ENCODE measurements at regions not wholly inside any gene's neighbourhood (a gene's known extent, or its start where the extent isn't known, plus 50 kb on each side); places are given as distances from the start of the nearest gene placed in this dataset.

DNA sequence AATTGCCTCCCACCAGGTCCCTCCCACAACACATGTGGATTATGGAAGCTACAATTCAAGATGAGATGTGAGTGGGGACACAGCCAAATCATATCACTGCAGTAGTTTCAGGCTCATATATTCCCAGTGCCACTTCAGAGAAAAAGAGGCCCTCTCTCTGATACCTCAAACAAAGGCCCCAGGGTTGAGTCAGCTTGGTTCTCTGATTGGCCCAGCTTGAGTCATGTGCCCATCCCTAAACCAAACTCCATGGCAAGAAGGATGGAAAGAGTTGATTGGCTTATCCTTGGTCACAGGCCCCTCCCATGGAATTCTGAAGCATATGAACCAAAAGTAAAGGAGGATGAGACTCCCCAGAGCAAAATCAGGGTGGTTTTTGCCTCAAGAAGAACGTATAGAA, 75.9 kb upstream of the IRX6 start:
- no peak for FAIRE-seq
- no peaks in the 10 kb centered on the region for H3K36me3 ChIP-seq (ENCODE audit: insufficient read depth, low read length)
- no peaks in the 10 kb centered on the region for H3K27me3 ChIP-seq (ENCODE audit: insufficient read depth, low read length)
- Mint-ChIP-seq H3K9me3 (ENCODE audit: unreplicated experiment) (no peaks in the 10 kb centered on the region), H3K27me3 (ENCODE audit: low read depth, unreplicated experiment) (peaks cover 11% of the 10 kb centered on the region), H3K36me3 (ENCODE audit: low read depth, unreplicated experiment) (no peaks in the 10 kb centered on the region), H3K27ac (ENCODE audit: unreplicated experiment) (no peak overlapping the region), H3K4me3 (ENCODE audit: unreplicated experiment) (no peak overlapping the region), H3K4me1 (ENCODE audit: low read depth, unreplicated experiment) (no peaks in the 10 kb centered on the region)
- no peaks in the 10 kb centered on the region for H3K79me2 ChIP-seq (ENCODE audit: insufficient read depth, low read length)
- no peaks in the 10 kb centered on the region for H3K9me3 ChIP-seq (ENCODE audit: insufficient read depth, low read depth, low read length)
- TF ChIP-seq, protein P1, sequence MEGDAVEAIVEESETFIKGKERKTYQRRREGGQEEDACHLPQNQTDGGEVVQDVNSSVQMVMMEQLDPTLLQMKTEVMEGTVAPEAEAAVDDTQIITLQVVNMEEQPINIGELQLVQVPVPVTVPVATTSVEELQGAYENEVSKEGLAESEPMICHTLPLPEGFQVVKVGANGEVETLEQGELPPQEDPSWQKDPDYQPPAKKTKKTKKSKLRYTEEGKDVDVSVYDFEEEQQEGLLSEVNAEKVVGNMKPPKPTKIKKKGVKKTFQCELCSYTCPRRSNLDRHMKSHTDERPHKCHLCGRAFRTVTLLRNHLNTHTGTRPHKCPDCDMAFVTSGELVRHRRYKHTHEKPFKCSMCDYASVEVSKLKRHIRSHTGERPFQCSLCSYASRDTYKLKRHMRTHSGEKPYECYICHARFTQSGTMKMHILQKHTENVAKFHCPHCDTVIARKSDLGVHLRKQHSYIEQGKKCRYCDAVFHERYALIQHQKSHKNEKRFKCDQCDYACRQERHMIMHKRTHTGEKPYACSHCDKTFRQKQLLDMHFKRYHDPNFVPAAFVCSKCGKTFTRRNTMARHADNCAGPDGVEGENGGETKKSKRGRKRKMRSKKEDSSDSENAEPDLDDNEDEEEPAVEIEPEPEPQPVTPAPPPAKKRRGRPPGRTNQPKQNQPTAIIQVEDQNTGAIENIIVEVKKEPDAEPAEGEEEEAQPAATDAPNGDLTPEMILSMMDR (IDR thresholded peaks at IDR 0.05; ENCODE audit: insufficient read depth, low read depth, low read length), result no peak
- TF ChIP-seq EZH2 (IDR thresholded peaks at IDR 0.05; ENCODE audit: insufficient read depth, low read length), result no peak
- H4K20me1 ChIP-seq (ENCODE audit: insufficient read depth, low read length), result no peaks in the 10 kb centered on the region
- H2AFZ ChIP-seq (ENCODE audit: low read depth, low read length), result no peak overlapping the region
- no peak for DNase-seq (ENCODE audit: low read depth)
- H3K9ac ChIP-seq (ENCODE audit: low read length), result no peak overlapping the region
- no peaks in the 10 kb centered on the region for H3K4me1 ChIP-seq (ENCODE audit: insufficient read depth, low read length)
- no peak overlapping the region for H3K4me2 ChIP-seq (ENCODE audit: low read length)
- H3K27ac ChIP-seq (ENCODE audit: low read depth, low read length), result no peak overlapping the region
- H3K4me3 ChIP-seq (ENCODE audit: insufficient read depth, low read depth, low read length), result no peak overlapping the region

DNA sequence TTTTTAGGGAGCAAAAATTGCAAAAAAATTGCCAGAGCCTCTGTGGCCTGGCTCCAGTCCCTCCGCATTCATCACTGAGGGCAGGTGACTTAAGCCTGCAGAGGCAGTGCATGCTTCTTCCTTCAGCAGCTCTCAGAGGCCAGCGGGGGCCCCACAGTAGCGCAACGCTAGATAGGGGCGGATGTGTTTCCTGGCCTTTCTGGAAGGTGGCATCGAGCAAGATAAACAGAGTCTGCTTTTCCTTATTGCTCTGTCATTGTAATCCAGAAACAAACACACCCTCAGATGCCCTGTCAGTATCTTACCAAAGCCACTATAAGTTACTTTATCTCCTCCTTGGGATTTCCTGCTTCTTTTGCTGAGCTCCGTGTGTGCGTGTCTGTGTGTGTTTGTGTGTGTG, 75.5 kb upstream of the IRX6 start:
- Histone ChIP-seq H4K20me1 (ENCODE audit: insufficient read depth, low read length) (no peaks in the 10 kb centered on the region), H2AFZ (ENCODE audit: low read depth, low read length) (no peak overlapping the region), H3K4me2 (ENCODE audit: low read length) (no peak overlapping the region), H3K27me3 (ENCODE audit: insufficient read depth, low read length) (no peaks in the 10 kb centered on the region), H3K4me3 (ENCODE audit: insufficient read depth, low read depth, low read length) (no peak overlapping the region), H3K9me3 (ENCODE audit: insufficient read depth, low read depth, low read length) (no peaks in the 10 kb centered on the region), H3K4me1 (ENCODE audit: insufficient read depth, low read length) (no peaks in the 10 kb centered on the region), H3K27ac (ENCODE audit: low read depth, low read length) (no peak overlapping the region), H3K9ac (ENCODE audit: low read length) (no peak overlapping the region), H3K36me3 (ENCODE audit: insufficient read depth, low read length) (no peaks in the 10 kb centered on the region), H3K79me2 (ENCODE audit: insufficient read depth, low read length) (no peaks in the 10 kb centered on the region)
- peaks cover 7% of the 10 kb centered on the region for H3K27me3 Mint-ChIP-seq (ENCODE audit: low read depth, unreplicated experiment)
- H3K4me1 Mint-ChIP-seq (ENCODE audit: low read depth, unreplicated experiment), result no peaks in the 10 kb centered on the region
- H3K36me3 Mint-ChIP-seq (ENCODE audit: low read depth, unreplicated experiment), result no peaks in the 10 kb centered on the region
- TF ChIP-seq, protein P1 (IDR thresholded peaks at IDR 0.05; ENCODE audit: insufficient read depth, low read depth, low read length), result no peak
- no peak for TF ChIP-seq EZH2 (IDR thresholded peaks at IDR 0.05; ENCODE audit: insufficient read depth, low read length)
- no peak overlapping the region for H3K4me3 Mint-ChIP-seq (ENCODE audit: unreplicated experiment)
- no peaks in the 10 kb centered on the region for H3K9me3 Mint-ChIP-seq (ENCODE audit: unreplicated experiment)
- DNase-seq (ENCODE audit: low read depth) (no peak), FAIRE-seq (no peak)
- H3K27ac Mint-ChIP-seq (ENCODE audit: unreplicated experiment), result no peak overlapping the region

DNA sequence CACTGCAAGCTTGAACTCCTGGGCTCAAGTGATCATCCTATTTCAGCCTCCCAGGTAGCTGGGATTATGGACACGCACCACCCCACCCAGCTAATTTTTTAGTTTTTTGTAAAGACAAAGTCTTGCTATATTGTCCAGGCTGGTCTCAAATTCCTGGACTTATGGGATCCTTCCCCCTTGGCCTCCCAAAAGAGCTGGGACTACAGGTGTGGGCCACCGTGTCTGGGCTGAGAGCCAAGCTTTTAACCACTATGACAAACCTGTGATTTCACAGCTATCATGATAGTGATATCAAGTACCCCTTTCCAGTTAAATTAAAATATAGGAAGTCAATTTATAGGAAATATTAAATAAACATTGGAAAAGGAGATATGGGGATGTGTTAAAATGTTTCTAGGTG, 74.6 kb upstream of the IRX6 start:
- Histone ChIP-seq H2AFZ (ENCODE audit: low read depth, low read length) (no peak overlapping the region), H3K79me2 (ENCODE audit: insufficient read depth, low read length) (no peaks in the 10 kb centered on the region), H3K27me3 (ENCODE audit: insufficient read depth, low read length) (no peaks in the 10 kb centered on the region), H4K20me1 (ENCODE audit: insufficient read depth, low read length) (no peaks in the 10 kb centered on the region), H3K27ac (ENCODE audit: low read depth, low read length) (no peak overlapping the region), H3K9ac (ENCODE audit: low read length) (no peak overlapping the region), H3K4me2 (ENCODE audit: low read length) (no peak overlapping the region), H3K36me3 (ENCODE audit: insufficient read depth, low read length) (no peaks in the 10 kb centered on the region), H3K4me3 (ENCODE audit: insufficient read depth, low read depth, low read length) (no peak overlapping the region), H3K4me1 (ENCODE audit: insufficient read depth, low read length) (no peaks in the 10 kb centered on the region), H3K9me3 (ENCODE audit: insufficient read depth, low read depth, low read length) (no peaks in the 10 kb centered on the region)
- no peak for FAIRE-seq
- no peak for DNase-seq (ENCODE audit: low read depth)
- Mint-ChIP-seq H3K36me3 (ENCODE audit: low read depth, unreplicated experiment) (no peaks in the 10 kb centered on the region), H3K4me3 (ENCODE audit: unreplicated experiment) (no peak overlapping the region), H3K27me3 (ENCODE audit: low read depth, unreplicated experiment) (peaks cover 8% of the 10 kb centered on the region), H3K27ac (ENCODE audit: unreplicated experiment) (no peak overlapping the region), H3K4me1 (ENCODE audit: low read depth, unreplicated experiment) (no peaks in the 10 kb centered on the region), H3K9me3 (ENCODE audit: unreplicated experiment) (no peaks in the 10 kb centered on the region)
- no peak for TF ChIP-seq EZH2 (IDR thresholded peaks at IDR 0.05; ENCODE audit: insufficient read depth, low read length)
- TF ChIP-seq, protein P1 (IDR thresholded peaks at IDR 0.05; ENCODE audit: insufficient read depth, low read depth, low read length), result no peak
